GM18861 (cell line): ENCODE measurements at regions not wholly inside any gene's neighbourhood (a gene's known extent, or its start where the extent isn't known, plus 50 kb on each side); places are given as distances from the start of the nearest gene placed in this dataset.
"Not testable (repeated sequence)": the region's sequence is repeated elsewhere in the genome, so short reads cannot be mapped to it uniquely, and the experiment has no call there.

ENCODE experiments used
- ATAC-seq: cut with Tn5 transposase; IDR thresholded peaks from one replicate; pipeline ENCODE4 v1.9.1; 2021; ENCODE audit not compliant: unreplicated experiment

GRCh38 chr18:2192562-2192961 lies 378.7 kb downstream of the METTL4 start:
- ATAC-seq: no peak

- ATAC-seq: no peak
Measured at GRCh38 chr18:2197946-2198345, 373.4 kb downstream of the METTL4 start.

DNA sequence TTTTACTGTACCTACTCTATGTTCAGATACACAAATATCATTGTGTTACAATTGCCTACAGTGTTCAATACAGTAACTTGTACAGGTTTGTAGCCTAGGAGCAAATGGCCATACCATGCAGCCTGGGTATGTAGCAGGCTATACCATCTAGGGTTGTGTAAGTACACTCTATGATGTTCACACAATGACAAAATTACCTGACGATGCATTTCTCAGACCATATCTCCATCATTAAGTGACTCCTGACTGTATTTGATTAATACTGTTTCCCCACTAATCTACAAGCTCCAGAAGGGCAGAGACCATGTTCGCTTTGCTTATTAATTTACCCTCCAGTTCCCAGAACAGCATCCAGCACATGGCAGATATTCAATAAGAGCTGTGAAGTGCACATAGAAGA lies 372.2 kb downstream of the METTL4 start:
- ATAC-seq: no peak

DNA sequence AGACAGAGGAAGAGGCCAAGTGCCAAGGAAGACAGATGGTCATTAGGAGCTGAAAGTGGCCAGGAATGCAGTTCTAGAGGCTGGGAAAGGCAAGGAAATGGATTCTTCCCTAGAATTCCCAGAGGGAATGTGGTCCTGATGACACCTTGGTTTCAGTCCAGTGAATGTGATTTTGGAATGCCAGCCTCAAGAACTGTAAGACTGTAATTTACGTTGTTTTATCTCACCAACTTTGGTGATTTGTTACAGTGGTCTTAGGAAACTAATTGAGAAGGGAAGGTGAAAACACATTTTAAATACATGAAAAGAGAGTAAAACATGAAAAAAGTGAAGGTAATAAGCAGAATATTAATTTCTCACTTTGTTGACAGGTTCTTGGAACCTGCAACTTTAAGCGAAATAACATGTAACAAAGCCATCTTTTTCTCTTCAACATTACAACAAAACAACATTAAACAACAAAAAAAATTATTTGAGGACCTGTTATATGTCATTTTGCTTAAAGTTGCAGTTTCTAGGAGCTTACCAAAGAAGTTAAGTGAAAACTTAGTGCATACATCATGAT lies 370.2 kb downstream of the METTL4 start:
- ATAC-seq: no peak

DNA sequence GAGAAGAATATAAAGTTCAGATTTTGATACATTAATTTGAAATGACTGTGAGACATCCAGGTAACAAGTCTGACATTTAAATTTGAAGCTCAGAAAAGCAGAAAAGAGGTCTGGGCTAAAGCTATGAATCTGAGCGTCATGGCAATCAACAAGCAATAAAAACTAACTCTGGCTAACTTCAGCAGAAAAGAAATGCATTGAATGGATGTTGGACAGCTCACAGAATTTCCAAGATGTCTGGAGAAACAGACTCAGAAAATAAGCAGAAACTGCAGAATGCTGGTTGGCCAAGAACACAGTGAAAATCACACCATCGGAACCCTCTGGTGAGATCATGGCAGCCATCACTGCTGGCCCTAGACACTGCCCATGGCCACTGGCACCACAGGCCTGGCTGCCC lies 366.6 kb downstream of the METTL4 start:
- ATAC-seq: no peak

DNA sequence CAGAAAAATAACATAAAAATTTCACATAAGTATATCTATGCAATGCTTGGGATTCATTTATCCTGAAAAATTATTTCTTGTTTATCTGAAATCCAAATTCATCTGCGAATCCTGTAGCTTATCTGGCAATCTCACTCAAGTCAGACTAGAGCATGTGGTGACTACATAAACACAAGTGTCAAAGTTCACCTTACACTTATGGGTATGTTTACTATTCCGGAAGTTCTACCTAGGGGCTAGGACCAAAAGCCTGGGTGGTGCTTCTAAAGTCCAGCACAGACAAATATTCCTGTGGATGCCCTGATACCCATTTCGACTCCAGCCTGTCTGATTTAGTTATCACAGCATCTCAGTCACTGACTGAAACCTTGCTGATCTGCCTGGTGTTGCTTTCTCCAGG lies 364.0 kb downstream of the METTL4 start:
- ATAC-seq: no peak

- no peak for ATAC-seq
Measured at GRCh38 chr18:2212598-2213205, 358.6 kb downstream of the METTL4 start.

GRCh38 chr18:2213905-2214304 lies 357.4 kb downstream of the METTL4 start:
- ATAC-seq: no peak

DNA sequence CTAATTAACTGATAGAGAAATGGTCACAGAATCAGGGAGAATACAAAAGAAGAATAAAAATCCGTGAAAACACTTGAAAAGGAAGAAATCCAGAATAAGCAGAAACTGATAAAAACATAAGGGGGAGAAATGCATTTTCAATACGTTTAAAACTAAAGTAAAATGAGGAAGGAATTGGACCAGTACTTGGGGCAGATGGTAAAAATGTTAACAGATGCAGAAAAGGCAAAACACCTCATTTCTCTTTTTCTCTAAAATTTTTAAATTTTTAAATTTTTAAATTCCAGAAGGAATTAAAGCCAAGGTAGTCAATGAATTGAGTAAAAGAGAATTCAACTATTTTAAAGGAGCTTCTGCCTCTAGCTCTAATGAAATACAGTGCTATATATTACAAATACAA lies 353.9 kb downstream of the METTL4 start:
- ATAC-seq: no peak

GRCh38 chr18:2218101-2218500 lies 353.2 kb downstream of the METTL4 start:
- no peak for ATAC-seq

DNA sequence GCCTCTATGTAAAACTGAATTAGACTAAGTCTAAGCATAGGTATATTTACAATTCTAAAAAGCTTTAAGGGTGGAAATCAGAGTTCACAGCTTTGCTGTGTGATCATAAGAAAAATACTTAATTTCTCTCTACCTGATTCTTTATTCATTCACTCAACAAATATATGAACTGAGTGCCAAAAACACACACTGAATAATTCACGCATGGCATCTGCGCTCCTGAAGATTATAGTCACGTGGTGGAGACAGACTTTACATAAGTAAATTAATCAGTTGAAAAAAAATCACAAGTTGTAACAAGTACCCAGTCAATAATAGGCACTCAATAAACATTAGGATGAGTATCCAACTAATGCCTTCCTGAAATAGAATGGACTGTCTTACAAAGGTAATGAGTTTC lies 351.6 kb downstream of the METTL4 start:
- no peak for ATAC-seq

DNA sequence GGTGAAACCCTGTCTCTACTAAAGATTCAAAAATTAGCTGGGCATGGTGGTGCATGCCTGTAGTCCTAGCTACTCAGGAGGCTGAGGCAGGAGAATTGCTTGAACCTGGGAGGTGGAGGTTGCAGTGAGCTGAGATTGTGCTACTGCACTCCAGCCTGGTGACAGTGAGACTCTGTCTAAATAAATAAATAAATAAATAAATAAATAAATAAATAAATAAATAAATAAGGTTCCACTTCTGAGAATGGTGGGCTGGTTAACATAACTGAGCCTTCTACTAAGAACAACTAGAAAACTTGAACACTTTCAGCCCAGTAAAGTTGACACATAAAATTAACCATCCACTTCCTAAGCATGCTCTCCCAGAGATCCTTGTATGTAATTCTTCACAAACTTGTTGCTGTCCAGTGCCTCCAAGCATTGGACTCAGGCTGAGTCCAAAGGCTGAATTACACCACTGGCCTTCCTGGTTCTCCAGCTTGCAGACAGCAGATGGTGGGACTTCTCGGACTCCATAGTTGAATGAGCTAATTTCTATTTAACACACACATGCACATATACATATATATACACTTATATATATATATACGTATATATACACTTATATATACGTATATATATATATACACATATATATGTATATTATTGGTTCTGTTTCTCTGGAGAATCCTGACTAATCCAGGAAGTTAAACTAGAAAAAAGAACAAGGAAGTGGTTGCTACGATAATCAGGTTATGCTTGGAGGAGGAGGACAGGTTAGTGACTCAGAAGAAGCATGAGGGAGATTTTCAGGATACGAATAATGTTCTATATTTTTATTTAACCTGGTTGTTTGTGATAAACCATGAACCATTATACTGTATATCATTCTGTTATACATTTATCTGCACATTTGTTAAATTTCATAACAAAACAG lies 348.8 kb downstream of the METTL4 start:
- no peak for ATAC-seq

GRCh38 chr18:2223449-2223848 lies 347.9 kb downstream of the METTL4 start:
- ATAC-seq: no peak

- no peak for ATAC-seq
Measured at GRCh38 chr18:2223849-2224248, 347.5 kb downstream of the METTL4 start.

DNA sequence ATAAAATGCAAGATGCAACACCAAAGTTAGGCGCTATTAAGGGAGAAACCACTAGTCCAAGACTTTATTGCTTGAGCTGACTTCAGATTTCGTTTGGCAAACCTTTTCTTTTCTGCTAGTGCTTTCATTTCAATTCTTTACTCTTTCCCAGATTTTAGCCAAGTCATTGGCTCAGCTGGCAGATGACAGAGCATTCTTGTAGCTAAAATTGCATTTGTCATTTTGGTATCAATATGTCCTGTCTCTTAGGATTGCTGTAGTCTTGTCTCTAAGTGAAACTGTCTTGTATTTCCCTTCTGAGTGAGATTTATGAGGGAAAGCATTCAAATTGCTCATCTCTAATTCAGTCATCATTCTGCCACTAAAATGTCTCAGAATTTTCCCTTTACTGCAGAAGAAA lies 335.1 kb downstream of the METTL4 start:
- no peak for ATAC-seq

DNA sequence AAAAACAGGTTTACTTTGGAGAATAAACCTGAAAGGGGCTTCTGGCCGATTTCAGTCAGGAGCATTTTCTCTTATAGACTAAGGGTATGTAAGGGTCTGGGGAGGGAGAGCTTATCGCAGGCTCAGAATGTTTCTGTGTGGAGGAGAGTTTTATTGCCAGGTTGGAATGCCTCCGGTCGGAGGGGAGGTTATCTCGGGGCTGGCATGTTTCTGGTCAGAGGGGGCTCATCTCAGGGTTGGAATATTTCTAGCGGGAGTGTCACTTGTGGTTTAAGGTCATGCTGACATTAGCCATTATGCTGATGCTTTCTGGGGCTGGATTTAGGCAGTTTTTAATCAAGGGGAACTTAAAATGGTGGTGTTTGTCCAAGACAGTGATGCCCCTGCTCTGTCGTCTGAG lies 333.6 kb downstream of the METTL4 start:
- ATAC-seq: no peak

- no peak for ATAC-seq
Measured at GRCh38 chr18:2240311-2240705, 331.0 kb downstream of the METTL4 start.

GRCh38 chr18:2244641-2245040 lies 326.7 kb downstream of the METTL4 start:
- no peak for ATAC-seq

- not testable (repeated sequence) for ATAC-seq
Measured at GRCh38 chr18:2247101-2247500, 324.2 kb downstream of the METTL4 start.

GRCh38 chr18:2254977-2255376 lies 316.3 kb downstream of the METTL4 start:
- ATAC-seq: no peak

- ATAC-seq: no peak
Measured at GRCh38 chr18:2256577-2256976, 314.7 kb downstream of the METTL4 start.

DNA sequence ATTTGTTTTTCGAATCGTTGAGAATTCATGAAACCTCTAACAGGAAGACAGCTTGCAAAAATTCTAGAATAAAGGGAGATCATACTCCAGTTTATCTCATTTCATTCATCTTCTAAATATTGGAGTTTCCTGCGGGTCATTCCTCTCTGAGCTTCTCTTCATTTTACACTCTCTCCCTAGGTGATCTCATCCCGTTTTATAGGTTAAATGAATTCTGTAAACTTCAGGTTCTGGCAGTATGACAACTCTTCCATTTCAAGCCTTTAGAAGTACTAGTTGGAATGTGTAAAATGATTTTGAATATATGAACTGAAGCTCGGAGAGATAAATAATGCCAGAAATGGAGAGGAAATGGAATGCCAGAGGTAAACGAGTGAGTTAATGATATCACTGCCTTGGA lies 312.4 kb downstream of the METTL4 start:
- ATAC-seq: no peak
